ENCODE measurements at regions not wholly inside any gene's neighbourhood (a gene's known extent, or its start where the extent isn't known, plus 50 kb on each side); places are given as distances from the start of the nearest gene placed in this dataset.

DNA sequence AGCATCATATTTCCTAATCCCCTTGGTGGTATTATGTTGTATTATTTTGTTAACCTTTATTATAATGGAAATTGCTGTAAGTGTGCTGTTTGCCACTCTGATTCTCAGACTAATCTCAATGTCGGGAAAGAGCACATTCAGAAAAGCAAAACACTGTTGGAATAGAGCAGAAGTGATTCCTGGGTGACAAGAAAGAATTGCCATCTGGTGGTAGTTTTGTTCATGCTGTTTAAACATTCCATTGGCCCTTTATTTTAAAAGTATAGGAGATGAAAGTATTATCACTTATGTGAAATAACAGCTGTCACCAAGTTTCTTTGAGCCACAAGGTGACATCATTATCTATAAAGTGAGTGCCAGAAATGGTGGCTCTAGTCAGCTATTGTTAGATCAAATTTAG, 301.3 kb upstream of the SGCD start:
- no peak for TF ChIP-seq CTCF (IDR thresholded peaks at IDR 0.05)
- no peak for TF ChIP-seq POLR2A (IDR thresholded peaks at IDR 0.05)
